Neural crest cell (in vitro differentiated cells): ENCODE measurements at regions not wholly inside any gene's neighbourhood (a gene's known extent, or its start where the extent isn't known, plus 50 kb on each side); places are given as distances from the start of the nearest gene placed in this dataset.

Experiments used
- DNase-seq: peaks from one replicate; pipeline ENCODE4 v3.0.0; 2021; ENCODE audit warnings: low read depth, mixed read lengths, low spot score
- H3K27ac Mint-ChIP-seq: one replicate; pipeline ENCODE4 v1.8.0; 2021; ENCODE audit warnings: mild to moderate bottlenecking, mixed read lengths; ENCODE audit not compliant: unreplicated experiment
- H3K27me3 Mint-ChIP-seq: 2 replicates; pipeline ENCODE4 v1.8.0; 2021; ENCODE audit warnings: low read depth, mild to moderate bottlenecking, mixed read lengths
- H3K36me3 Mint-ChIP-seq: 2 replicates; pipeline ENCODE4 v1.8.0; 2021; ENCODE audit warnings: low read depth, mild to moderate bottlenecking, mixed read lengths
- H3K4me1 Mint-ChIP-seq: 2 replicates; pipeline ENCODE4 v1.8.0; 2021; ENCODE audit warnings: mixed read lengths
- H3K4me3 Mint-ChIP-seq: one replicate; pipeline ENCODE4 v1.8.0; 2021; ENCODE audit warnings: mild to moderate bottlenecking, mixed read lengths
- H3K9me3 Mint-ChIP-seq: 2 replicates; pipeline ENCODE4 v1.8.0; 2021; ENCODE audit warnings: mixed read lengths
- TF ChIP-seq, protein P1 (sequence below): fragments of 200-600 bp; sonication (generic); conservative IDR thresholded peaks from 2 replicates; pipeline ENCODE4 v1.5.0; 2021; ENCODE audit warnings: antibody characterized with exemption, mild to moderate bottlenecking

GRCh38 chr21:26632691-26633090 lies 59.6 kb upstream of the CYYR1 start:
- no peaks in the 10 kb centered on the region for H3K27me3 Mint-ChIP-seq
- no peaks in the 10 kb centered on the region for H3K4me1 Mint-ChIP-seq
- H3K36me3 Mint-ChIP-seq: peaks cover 7% of the 10 kb centered on the region
- TF ChIP-seq, protein P1, sequence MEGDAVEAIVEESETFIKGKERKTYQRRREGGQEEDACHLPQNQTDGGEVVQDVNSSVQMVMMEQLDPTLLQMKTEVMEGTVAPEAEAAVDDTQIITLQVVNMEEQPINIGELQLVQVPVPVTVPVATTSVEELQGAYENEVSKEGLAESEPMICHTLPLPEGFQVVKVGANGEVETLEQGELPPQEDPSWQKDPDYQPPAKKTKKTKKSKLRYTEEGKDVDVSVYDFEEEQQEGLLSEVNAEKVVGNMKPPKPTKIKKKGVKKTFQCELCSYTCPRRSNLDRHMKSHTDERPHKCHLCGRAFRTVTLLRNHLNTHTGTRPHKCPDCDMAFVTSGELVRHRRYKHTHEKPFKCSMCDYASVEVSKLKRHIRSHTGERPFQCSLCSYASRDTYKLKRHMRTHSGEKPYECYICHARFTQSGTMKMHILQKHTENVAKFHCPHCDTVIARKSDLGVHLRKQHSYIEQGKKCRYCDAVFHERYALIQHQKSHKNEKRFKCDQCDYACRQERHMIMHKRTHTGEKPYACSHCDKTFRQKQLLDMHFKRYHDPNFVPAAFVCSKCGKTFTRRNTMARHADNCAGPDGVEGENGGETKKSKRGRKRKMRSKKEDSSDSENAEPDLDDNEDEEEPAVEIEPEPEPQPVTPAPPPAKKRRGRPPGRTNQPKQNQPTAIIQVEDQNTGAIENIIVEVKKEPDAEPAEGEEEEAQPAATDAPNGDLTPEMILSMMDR: no peak
- DNase-seq: no peak
- no peak overlapping the region for H3K27ac Mint-ChIP-seq
- no peak overlapping the region for H3K4me3 Mint-ChIP-seq
- peaks cover 5% of the 10 kb centered on the region for H3K9me3 Mint-ChIP-seq

GRCh38 chr21:26626187-26626586 lies 53.1 kb upstream of the CYYR1 start:
- no peaks in the 10 kb centered on the region for H3K27me3 Mint-ChIP-seq
- no peak for DNase-seq
- H3K9me3 Mint-ChIP-seq: no peaks in the 10 kb centered on the region
- no peaks in the 10 kb centered on the region for H3K36me3 Mint-ChIP-seq
- no peak overlapping the region for H3K27ac Mint-ChIP-seq
- H3K4me1 Mint-ChIP-seq: no peaks in the 10 kb centered on the region
- TF ChIP-seq, protein P1: no peak
- no peak overlapping the region for H3K4me3 Mint-ChIP-seq

GRCh38 chr21:26624983-26625519 lies 52.0 kb upstream of the CYYR1 start:
- no peaks in the 10 kb centered on the region for H3K36me3 Mint-ChIP-seq
- no peaks in the 10 kb centered on the region for H3K9me3 Mint-ChIP-seq
- TF ChIP-seq, protein P1: no peak
- no peak for DNase-seq
- H3K27ac Mint-ChIP-seq: no peak overlapping the region
- H3K27me3 Mint-ChIP-seq: no peaks in the 10 kb centered on the region
- H3K4me1 Mint-ChIP-seq: no peaks in the 10 kb centered on the region
- no peak overlapping the region for H3K4me3 Mint-ChIP-seq
